ENCODE measurements at regions not wholly inside any gene's neighbourhood (a gene's known extent, or its start where the extent isn't known, plus 50 kb on each side); places are given as distances from the start of the nearest gene placed in this dataset.

- TF ChIP-seq, protein P1, sequence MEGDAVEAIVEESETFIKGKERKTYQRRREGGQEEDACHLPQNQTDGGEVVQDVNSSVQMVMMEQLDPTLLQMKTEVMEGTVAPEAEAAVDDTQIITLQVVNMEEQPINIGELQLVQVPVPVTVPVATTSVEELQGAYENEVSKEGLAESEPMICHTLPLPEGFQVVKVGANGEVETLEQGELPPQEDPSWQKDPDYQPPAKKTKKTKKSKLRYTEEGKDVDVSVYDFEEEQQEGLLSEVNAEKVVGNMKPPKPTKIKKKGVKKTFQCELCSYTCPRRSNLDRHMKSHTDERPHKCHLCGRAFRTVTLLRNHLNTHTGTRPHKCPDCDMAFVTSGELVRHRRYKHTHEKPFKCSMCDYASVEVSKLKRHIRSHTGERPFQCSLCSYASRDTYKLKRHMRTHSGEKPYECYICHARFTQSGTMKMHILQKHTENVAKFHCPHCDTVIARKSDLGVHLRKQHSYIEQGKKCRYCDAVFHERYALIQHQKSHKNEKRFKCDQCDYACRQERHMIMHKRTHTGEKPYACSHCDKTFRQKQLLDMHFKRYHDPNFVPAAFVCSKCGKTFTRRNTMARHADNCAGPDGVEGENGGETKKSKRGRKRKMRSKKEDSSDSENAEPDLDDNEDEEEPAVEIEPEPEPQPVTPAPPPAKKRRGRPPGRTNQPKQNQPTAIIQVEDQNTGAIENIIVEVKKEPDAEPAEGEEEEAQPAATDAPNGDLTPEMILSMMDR (IDR thresholded peaks at IDR 0.05) = no peak
- TF ChIP-seq POLR2A (IDR thresholded peaks at IDR 0.05) = no peak
Measured at GRCh38 chr17:73955616-73956015, 247.9 kb upstream of the RPL38 start.

All from right lobe of liver (tissue), 4 donors.